ENCODE measurements at regions not wholly inside any gene's neighbourhood (a gene's known extent, or its start where the extent isn't known, plus 50 kb on each side); places are given as distances from the start of the nearest gene placed in this dataset.

GRCh38 chr17:5929721-5930120 is 140.5 kb upstream of the WSCD1 start:
- TF ChIP-seq CTCF (IDR thresholded peaks at IDR 0.05) (no peak), EP300 (IDR thresholded peaks at IDR 0.05) (no peak), POLR2A (IDR thresholded peaks at IDR 0.05) (no peak)

Data from tibial nerve (tissue), 4 donors.